Upper lobe of left lung (tissue), 6 donors: ENCODE measurements at regions not wholly inside any gene's neighbourhood (a gene's known extent, or its start where the extent isn't known, plus 50 kb on each side); places are given as distances from the start of the nearest gene placed in this dataset.

Experiments
- ATAC-seq, 2 donors: fragments of 200-7000 bp; cut with Tn5 transposase; one replicate each; pipeline ENCODE4 v1.9.1; 2022; ENCODE audit warnings: mild to moderate bottlenecking in 2 of 2, moderate library complexity in 2 of 2; ENCODE audit not compliant: low FRiP score in 2 of 2
- DNase-seq, 2 donors: peaks; one replicate each; pipeline ENCODE4 v3.0.0-alpha.2; 2019 to 2020
- H3K27ac ChIP-seq, 4 donors: fragments of 200-600 bp; sonication (generic); one replicate each; pipeline ENCODE4 v1.5.1; 2016 to 2019
- H3K27me3 ChIP-seq, 4 donors: fragments of 200-600 bp; sonication (generic); one replicate each; pipeline ENCODE4 v1.5.1; 2017 to 2019
- H3K36me3 ChIP-seq, 4 donors: fragments of 200-600 bp; sonication (generic); one replicate each; pipeline ENCODE4 v1.5.1; 2016 to 2019
- H3K4me1 ChIP-seq, 4 donors: fragments of 200-600 bp; sonication (generic); one replicate each; pipeline ENCODE4 v1.5.1; 2018 to 2019
- H3K4me3 ChIP-seq, 4 donors: fragments of 200-600 bp; sonication (generic); one replicate each; pipeline ENCODE4 v1.5.1; 2017 to 2019; ENCODE audit warnings: mild to moderate bottlenecking in 2 of 4, moderate library complexity in 1 of 4
- H3K9me3 ChIP-seq, 4 donors: fragments of 200-600 bp; sonication (generic); one replicate each; pipeline ENCODE4 v1.5.1; 2018 to 2019
- EP300 ChIP-seq, 4 donors: sonication (generic); formaldehyde crosslinking; IDR thresholded peaks; one replicate each; pipeline ENCODE4 v1.5.1; 2017; ENCODE audit warnings: antibody characterized with exemption in 4 of 4, control low read depth in 2 of 4
- POLR2A ChIP-seq, 4 donors: fragments of 450-650 bp; IDR thresholded peaks; one replicate each; pipeline ENCODE4 v1.5.1; 2016 to 2017; ENCODE audit warnings: antibody characterized with exemption in 4 of 4, mild to moderate bottlenecking in 2 of 4
- POLR2AphosphoS5 ChIP-seq, 2 donors: sonication (generic); formaldehyde crosslinking; IDR thresholded peaks; one replicate each; pipeline ENCODE4 v1.5.1; 2017; ENCODE audit warnings: antibody characterized with exemption in 2 of 2
- WGBS, 2 donors: methylation state at CpG; one replicate each; pipeline ENCODE4 v1.1.5; 2017 to 2018; 5-methylcytosine and 5-hydroxymethylcytosine counted together
- TF ChIP-seq, protein P1 (sequence below), 6 experiments: fragments of 450-650 bp in 4 of 6; fragments of 200-600 bp in 2 of 6; sonication (generic) in 2 of 6; IDR thresholded peaks; one replicate each; pipeline ENCODE4 v1.5.1; 2016 to 2019; ENCODE audit warnings: antibody characterized with exemption in 6 of 6
- donor health status: DM: no; HTN: no; CAD: no; lungs with moderate emphysema.
- donor health status: DM: no; HTN: yes; CAD: no; lungs with severe emphysema.

DNA sequence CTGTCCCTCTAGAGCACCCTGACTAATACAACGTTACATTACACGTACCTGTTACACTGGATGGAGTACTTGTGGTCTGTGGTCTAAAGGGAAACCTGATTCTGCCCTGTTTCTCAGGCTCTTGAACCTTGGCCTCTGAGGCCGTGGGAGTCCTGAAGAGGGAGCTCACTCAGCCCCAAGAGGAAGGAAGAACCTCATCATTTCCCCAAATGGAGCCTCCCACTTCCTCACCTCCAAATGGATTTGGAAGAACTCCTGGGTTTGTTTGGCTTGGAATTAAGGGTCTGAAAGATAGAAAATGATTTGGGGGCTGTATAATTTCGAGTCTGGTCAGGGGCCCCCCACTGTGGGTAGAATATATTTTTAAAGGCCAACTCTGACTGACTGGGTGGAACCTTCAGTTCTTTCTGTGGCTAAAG is 200.2 kb downstream of the SEMA6A start:
- no peaks in the 10 kb centered on the region for H3K27me3 ChIP-seq
- DNase-seq (no peak), ATAC-seq (no peak)
- no peaks in the 10 kb centered on the region for H3K36me3 ChIP-seq
- H3K27ac ChIP-seq: peak overlapping the region; percentile 16 to 76 (median 43)
- TF ChIP-seq EP300 (IDR thresholded peaks at IDR 0.05): no peak
- TF ChIP-seq POLR2AphosphoS5 (IDR thresholded peaks at IDR 0.05): no peak
- H3K9me3 ChIP-seq: no peaks in the 10 kb centered on the region
- no peak overlapping the region for H3K4me3 ChIP-seq
- WGBS, 2 donors: 72 to 76% methylated on average over 4 of the region's 4 CpGs
- H3K4me1 ChIP-seq: peaks cover 11 to 35% (median 17%) of the 10 kb centered on the region in 4 donors

GRCh38 chr5:116372931-116373597 is 201.6 kb downstream of the SEMA6A start:
- H3K9me3 ChIP-seq: no peaks in the 10 kb centered on the region
- H3K27me3 ChIP-seq: no peaks in the 10 kb centered on the region
- TF ChIP-seq, protein P1, sequence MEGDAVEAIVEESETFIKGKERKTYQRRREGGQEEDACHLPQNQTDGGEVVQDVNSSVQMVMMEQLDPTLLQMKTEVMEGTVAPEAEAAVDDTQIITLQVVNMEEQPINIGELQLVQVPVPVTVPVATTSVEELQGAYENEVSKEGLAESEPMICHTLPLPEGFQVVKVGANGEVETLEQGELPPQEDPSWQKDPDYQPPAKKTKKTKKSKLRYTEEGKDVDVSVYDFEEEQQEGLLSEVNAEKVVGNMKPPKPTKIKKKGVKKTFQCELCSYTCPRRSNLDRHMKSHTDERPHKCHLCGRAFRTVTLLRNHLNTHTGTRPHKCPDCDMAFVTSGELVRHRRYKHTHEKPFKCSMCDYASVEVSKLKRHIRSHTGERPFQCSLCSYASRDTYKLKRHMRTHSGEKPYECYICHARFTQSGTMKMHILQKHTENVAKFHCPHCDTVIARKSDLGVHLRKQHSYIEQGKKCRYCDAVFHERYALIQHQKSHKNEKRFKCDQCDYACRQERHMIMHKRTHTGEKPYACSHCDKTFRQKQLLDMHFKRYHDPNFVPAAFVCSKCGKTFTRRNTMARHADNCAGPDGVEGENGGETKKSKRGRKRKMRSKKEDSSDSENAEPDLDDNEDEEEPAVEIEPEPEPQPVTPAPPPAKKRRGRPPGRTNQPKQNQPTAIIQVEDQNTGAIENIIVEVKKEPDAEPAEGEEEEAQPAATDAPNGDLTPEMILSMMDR (IDR thresholded peaks at IDR 0.05): no peak
- TF ChIP-seq POLR2AphosphoS5 (IDR thresholded peaks at IDR 0.05) (no peak), EP300 (IDR thresholded peaks at IDR 0.05) (no peak), POLR2A (IDR thresholded peaks at IDR 0.05) (no peak)
- H3K27ac ChIP-seq: peak overlapping the region in 3 of 4 donors; percentile 59 to 81 (median 63)
- ATAC-seq: no peak
- WGBS, 2 donors: 100% methylated on average over 1 of the region's 1 CpG; no CpG with 5 or more reads in 1 of the 2 donors
- peaks cover 11 to 35% (median 17%) of the 10 kb centered on the region in 4 donors for H3K4me1 ChIP-seq
- no peaks in the 10 kb centered on the region for H3K36me3 ChIP-seq
- H3K4me3 ChIP-seq: no peak overlapping the region
- DNase-seq: no peak

- H3K9me3 ChIP-seq: no peaks in the 10 kb centered on the region
- no peak overlapping the region for H3K4me3 ChIP-seq
- ATAC-seq (peak in 1 of 2 donors; percentile 71), DNase-seq (no peak)
- TF ChIP-seq POLR2A (IDR thresholded peaks at IDR 0.05) (no peak), POLR2AphosphoS5 (IDR thresholded peaks at IDR 0.05) (peak in 1 of 2 donors; percentile 31)
- H3K27ac ChIP-seq: peak overlapping the region; percentile 52 to 81 (median 72)
- peaks cover 11 to 34% (median 17%) of the 10 kb centered on the region in 4 donors for H3K4me1 ChIP-seq
- no peaks in the 10 kb centered on the region for H3K27me3 ChIP-seq
- H3K36me3 ChIP-seq: no peaks in the 10 kb centered on the region
Observed at GRCh38 chr5:116371935-116372334, 202.7 kb downstream of the SEMA6A start.

DNA sequence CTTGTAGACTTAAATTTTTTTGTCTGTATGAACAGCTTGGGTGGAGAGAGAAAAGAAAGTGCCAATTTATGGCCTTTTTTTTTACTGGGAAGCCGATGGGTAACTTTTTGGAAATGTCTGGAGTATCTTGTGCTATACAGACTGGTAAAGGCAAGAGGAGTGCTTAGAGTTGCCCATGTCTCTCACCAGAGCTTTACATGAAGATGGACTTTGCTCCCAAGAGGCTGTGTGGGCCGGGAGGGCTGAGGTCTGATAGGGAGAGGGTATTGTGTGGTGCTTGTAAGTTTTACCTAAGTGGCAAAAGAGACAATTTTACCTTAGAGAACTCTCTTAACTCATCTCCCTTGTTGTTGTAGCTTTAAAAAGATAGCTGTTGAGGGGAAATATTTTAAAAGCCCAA is 203.2 kb downstream of the SEMA6A start:
- no peak overlapping the region for H3K4me3 ChIP-seq
- ATAC-seq (no peak), DNase-seq (no peak)
- H3K27ac ChIP-seq: peak overlapping the region; percentile 40 to 81 (median 66)
- WGBS, 2 donors: 60 to 61% methylated on average over 2 of the region's 2 CpGs
- TF ChIP-seq, protein P1 (IDR thresholded peaks at IDR 0.05): no peak
- TF ChIP-seq POLR2AphosphoS5 (IDR thresholded peaks at IDR 0.05): no peak
- no peak for TF ChIP-seq EP300 (IDR thresholded peaks at IDR 0.05)
- no peak for TF ChIP-seq POLR2A (IDR thresholded peaks at IDR 0.05)
- H3K27me3 ChIP-seq: no peaks in the 10 kb centered on the region
- no peaks in the 10 kb centered on the region for H3K36me3 ChIP-seq
- H3K9me3 ChIP-seq: no peaks in the 10 kb centered on the region
- peaks cover 11 to 29% (median 17%) of the 10 kb centered on the region in 4 donors for H3K4me1 ChIP-seq

- peaks cover 11 to 28% (median 17%) of the 10 kb centered on the region in 4 donors for H3K4me1 ChIP-seq
- DNase-seq (no peak), ATAC-seq (no peak)
- TF ChIP-seq EP300 (IDR thresholded peaks at IDR 0.05) (no peak), POLR2AphosphoS5 (IDR thresholded peaks at IDR 0.05) (no peak), POLR2A (IDR thresholded peaks at IDR 0.05) (no peak)
- TF ChIP-seq, protein P1 (IDR thresholded peaks at IDR 0.05): no peak
- no peaks in the 10 kb centered on the region for H3K27me3 ChIP-seq
- 40 to 43% methylated on average over 2 of the region's 2 CpGs for WGBS, 2 donors
- no peak overlapping the region for H3K4me3 ChIP-seq
- no peaks in the 10 kb centered on the region for H3K36me3 ChIP-seq
- peak overlapping the region in 2 of 4 donors; percentile 80 to 81 for H3K27ac ChIP-seq
- H3K9me3 ChIP-seq: no peaks in the 10 kb centered on the region
Observed at GRCh38 chr5:116370886-116371285, 203.7 kb downstream of the SEMA6A start.

DNA sequence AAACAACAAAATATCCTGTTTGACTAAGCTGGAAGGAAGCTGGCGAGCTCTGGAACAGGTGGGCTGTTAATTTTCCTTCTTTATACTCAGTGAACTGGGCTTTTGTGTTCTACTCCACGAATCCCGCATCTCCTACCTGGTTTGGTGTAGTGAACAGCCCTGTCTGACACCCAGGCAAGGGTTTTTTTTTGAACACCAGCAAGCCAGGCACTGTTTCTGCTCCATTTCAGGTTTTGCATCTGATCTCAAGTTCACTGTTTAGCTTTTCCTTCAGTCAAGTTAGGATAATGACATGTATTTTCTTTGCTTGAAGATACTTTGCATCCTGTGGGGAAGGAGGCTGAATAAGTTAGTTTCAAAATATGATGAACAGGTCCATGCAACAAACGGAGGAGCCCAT is 204.5 kb downstream of the SEMA6A start:
- ATAC-seq: no peak
- no peak overlapping the region for H3K4me3 ChIP-seq

More for the DNA sequence above, 204.5 kb downstream of the SEMA6A start:
- Histone ChIP-seq H3K36me3 (no peaks in the 10 kb centered on the region), H3K27me3 (no peaks in the 10 kb centered on the region), H3K27ac (peak overlapping the region in 2 of 4 donors; percentile 0 to 38), H3K4me1 (peaks cover 11 to 27% (median 17%) of the 10 kb centered on the region in 4 donors), H3K9me3 (no peaks in the 10 kb centered on the region)
- no peak for DNase-seq
- TF ChIP-seq POLR2AphosphoS5 (IDR thresholded peaks at IDR 0.05) (no peak), POLR2A (IDR thresholded peaks at IDR 0.05) (no peak), EP300 (IDR thresholded peaks at IDR 0.05) (no peak)
- TF ChIP-seq, protein P1 (IDR thresholded peaks at IDR 0.05): no peak
- WGBS, 2 donors: 75 to 76% methylated on average over 4 of the region's 4 CpGs
